Activated CD8-positive, alpha-beta T cell treated with anti-CD3 and anti-CD28 coated beads, Interleukin-2, amount 10 ng/mL, durations not matched to agents 7 days and 5 days (primary cell): ENCODE measurements at regions not wholly inside any gene's neighbourhood (a gene's known extent, or its start where the extent isn't known, plus 50 kb on each side); places are given as distances from the start of the nearest gene placed in this dataset.

Experiments
- ATAC-seq: fragments of 150-1000 bp; cut with Tn5 transposase; one replicate; pipeline ENCODE4 v1.10.0; 2021; ENCODE audit warnings: moderate library complexity
- CTCF ChIA-PET: fragments of 350-600 bp; sonication (Branson Sonifier 250); formaldehyde crosslinking; loops from one replicate; lab custom pipeline; 2021; ENCODE audit warnings: antibody characterized with exemption; lab: Charles Lee
- POLR2A ChIA-PET: fragments of 350-600 bp; sonication (Branson Sonifier 250); formaldehyde crosslinking; loops from one replicate; lab custom pipeline; 2021; ENCODE audit warnings: antibody characterized with exemption; lab: Charles Lee
- DNase-seq: peaks from one replicate; pipeline ENCODE4 v3.0.0-alpha.2; 2020
- H3K27ac Mint-ChIP-seq: one replicate; pipeline ENCODE4 v1.8.0; 2021; ENCODE audit warnings: mild to moderate bottlenecking, mixed read lengths
- H3K27me3 Mint-ChIP-seq: one replicate; pipeline ENCODE4 v1.8.0; 2021; ENCODE audit warnings: low read depth, mixed read lengths
- H3K36me3 Mint-ChIP-seq: one replicate; pipeline ENCODE4 v1.8.0; 2021; ENCODE audit warnings: low read depth, mixed read lengths
- H3K4me1 Mint-ChIP-seq: one replicate; pipeline ENCODE4 v1.8.0; 2021; ENCODE audit warnings: low read depth, mixed read lengths
- H3K4me3 Mint-ChIP-seq: one replicate; pipeline ENCODE4 v1.8.0; 2021; ENCODE audit warnings: mild to moderate bottlenecking, mixed read lengths
- H3K9me3 Mint-ChIP-seq: one replicate; pipeline ENCODE4 v1.8.0; 2022; ENCODE audit warnings: mixed read lengths; ENCODE audit not compliant: insufficient read depth

GRCh38 chr18:24630346-24630880 lies 170.0 kb downstream of the HRH4 start:
- ATAC-seq (no peak), DNase-seq (no peak)
- Mint-ChIP-seq H3K9me3 (no peaks in the 10 kb centered on the region), H3K4me1 (no peaks in the 10 kb centered on the region), H3K4me3 (no peak overlapping the region), H3K27ac (no peak overlapping the region), H3K36me3 (no peaks in the 10 kb centered on the region), H3K27me3 (peaks cover 10% of the 10 kb centered on the region)
- POLR2A ChIA-PET = no interaction called here
- CTCF ChIA-PET = no interaction called here

DNA sequence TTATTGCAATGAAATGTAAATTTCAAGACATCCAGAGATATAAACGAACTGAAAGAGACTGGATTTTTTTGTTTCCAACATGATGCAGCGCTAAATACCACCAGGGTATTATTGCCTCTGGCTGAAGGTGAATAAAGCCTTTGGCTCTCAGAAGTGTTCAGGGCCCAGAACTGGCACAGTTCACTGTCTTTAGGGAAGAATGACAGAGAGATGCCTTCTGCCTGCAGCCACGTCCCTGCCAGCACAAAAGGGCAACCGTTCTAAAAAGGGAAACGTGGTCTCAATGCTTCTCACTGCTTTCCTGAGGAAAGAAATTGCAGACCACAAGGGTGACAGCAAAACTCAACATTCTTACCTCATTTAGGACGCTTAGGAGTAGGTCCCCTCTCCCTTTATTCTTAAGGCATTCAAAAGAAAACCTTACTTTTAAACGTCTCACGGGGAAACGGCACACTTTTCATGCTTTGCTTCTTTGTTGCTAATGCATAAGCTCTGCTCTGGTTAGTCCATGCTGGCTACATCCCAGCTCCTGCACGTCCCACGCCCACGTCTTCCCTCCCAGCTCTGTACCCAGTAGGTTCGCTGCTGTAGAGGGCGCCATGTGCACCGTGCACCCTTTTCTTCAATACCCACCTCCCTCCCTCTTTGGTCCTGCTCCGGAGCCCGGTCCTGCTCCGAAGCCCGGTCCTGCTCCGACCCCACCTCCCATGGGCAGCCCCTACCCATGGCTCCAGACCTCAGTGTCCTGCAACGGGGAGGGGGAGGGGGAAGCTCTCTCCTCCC lies 171.0 kb downstream of the HRH4 start:
- Mint-ChIP-seq H3K4me3 (no peak overlapping the region), H3K4me1 (no peaks in the 10 kb centered on the region), H3K36me3 (no peaks in the 10 kb centered on the region), H3K9me3 (no peaks in the 10 kb centered on the region), H3K27ac (no peak overlapping the region), H3K27me3 (peaks cover 10% of the 10 kb centered on the region)
- no peak for DNase-seq
- CTCF ChIA-PET = no interaction called here
- POLR2A ChIA-PET = no interaction called here
- ATAC-seq = no peak

DNA sequence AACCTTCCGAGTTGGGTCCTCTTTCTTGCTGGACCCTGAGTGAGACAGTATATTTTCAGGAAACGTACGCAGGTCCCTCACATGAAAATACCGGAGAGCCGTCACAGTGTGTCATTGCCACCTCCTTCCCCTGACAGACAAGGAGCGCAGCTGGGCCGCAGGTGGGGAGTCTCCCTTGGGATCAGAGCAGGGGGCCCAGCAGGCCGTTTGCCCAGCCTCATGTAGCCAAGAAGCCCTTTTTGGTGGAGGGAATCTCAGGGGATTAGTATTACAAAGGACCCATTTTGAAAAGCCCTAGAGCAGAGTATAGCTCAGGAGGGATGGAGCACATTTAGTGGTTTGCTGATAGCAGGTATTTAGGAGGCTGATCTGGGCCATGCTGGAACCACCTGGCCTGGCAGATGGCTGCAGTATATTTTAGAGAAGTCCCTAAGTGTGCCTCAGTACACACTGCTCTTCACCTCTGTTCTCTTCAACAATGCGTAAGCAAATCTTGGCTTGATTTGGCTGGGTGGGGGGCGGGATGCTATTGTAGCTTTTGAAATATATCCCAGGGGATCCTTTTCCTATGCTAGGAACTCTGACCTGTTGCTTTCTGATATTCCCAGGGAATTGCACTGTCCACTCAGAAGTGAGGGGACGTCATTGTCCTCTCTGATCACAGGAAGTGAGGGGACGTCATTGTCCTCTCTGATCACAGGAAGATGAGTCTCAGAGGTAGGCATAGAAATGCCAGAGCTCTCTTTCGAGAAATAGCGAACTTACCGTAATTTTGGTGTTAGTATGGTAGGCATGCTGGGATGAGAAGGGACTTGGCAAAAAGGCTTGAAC lies 171.9 kb downstream of the HRH4 start:
- Mint-ChIP-seq H3K4me1 (no peaks in the 10 kb centered on the region), H3K27ac (no peak overlapping the region), H3K36me3 (no peaks in the 10 kb centered on the region), H3K27me3 (peaks cover 12% of the 10 kb centered on the region), H3K9me3 (no peaks in the 10 kb centered on the region), H3K4me3 (no peak overlapping the region)
- no peak for ATAC-seq
- CTCF ChIA-PET = no interaction called here
- DNase-seq = no peak
- POLR2A ChIA-PET = no interaction called here

DNA sequence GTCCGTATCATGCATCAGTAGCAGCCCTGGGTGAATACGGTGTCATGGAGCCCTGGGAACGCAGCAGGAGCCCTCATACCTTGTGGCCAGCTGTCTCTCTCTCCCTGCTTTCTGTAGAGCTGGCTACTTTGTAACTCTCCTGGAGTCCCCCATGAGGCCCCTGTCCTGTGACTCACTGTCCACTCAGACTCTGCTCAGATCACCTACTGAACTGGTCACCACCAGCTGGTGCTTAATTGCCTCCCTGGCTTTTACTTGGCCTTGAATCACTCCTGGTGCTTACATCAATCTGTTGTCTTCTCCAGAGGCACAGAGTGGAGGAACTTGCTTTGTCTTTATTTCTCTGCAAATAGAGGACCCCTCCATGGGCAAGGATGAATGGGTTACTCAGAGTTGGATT lies 172.7 kb downstream of the HRH4 start:
- ChIA-PET POLR2A (no interaction called here), CTCF (no interaction called here)
- no peaks in the 10 kb centered on the region for H3K36me3 Mint-ChIP-seq
- DNase-seq (no peak), ATAC-seq (no peak)
- H3K4me1 Mint-ChIP-seq = no peaks in the 10 kb centered on the region
- H3K4me3 Mint-ChIP-seq = no peak overlapping the region
- H3K27me3 Mint-ChIP-seq = peaks cover 12% of the 10 kb centered on the region
- H3K9me3 Mint-ChIP-seq = no peaks in the 10 kb centered on the region
- no peak overlapping the region for H3K27ac Mint-ChIP-seq

DNA sequence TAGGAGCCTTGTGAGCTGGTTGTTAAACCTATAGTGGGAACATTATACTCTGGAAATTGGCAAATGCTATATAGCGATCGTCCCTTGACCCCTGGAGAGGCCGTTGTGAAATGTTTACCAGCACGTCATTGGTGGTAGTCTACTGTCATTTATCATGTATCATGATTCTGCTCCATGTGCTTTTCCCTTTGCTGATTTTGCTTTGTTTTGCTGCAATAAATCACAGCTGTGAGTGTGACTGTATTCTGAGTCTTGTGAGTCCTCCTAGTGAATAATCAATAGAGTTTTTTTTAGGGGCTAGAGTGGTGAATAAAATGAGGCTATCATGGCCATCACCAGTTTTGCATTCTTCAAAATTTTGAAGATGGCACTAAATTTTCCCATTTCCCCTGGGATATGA lies 189.1 kb downstream of the HRH4 start:
- no peak overlapping the region for H3K27ac Mint-ChIP-seq
- CTCF ChIA-PET = no interaction called here
- DNase-seq = no peak
- H3K4me1 Mint-ChIP-seq = no peaks in the 10 kb centered on the region
- H3K36me3 Mint-ChIP-seq = no peaks in the 10 kb centered on the region
- H3K4me3 Mint-ChIP-seq = no peak overlapping the region
- POLR2A ChIA-PET = no interaction called here
- H3K27me3 Mint-ChIP-seq = no peaks in the 10 kb centered on the region
- no peaks in the 10 kb centered on the region for H3K9me3 Mint-ChIP-seq
- no peak for ATAC-seq

- H3K27me3 Mint-ChIP-seq = no peaks in the 10 kb centered on the region
- ChIA-PET CTCF (no interaction called here), POLR2A (no interaction called here)
- ATAC-seq (no peak), DNase-seq (no peak)
- no peaks in the 10 kb centered on the region for H3K9me3 Mint-ChIP-seq
- H3K36me3 Mint-ChIP-seq = no peaks in the 10 kb centered on the region
- no peak overlapping the region for H3K4me3 Mint-ChIP-seq
- no peak overlapping the region for H3K27ac Mint-ChIP-seq
- H3K4me1 Mint-ChIP-seq = no peaks in the 10 kb centered on the region
Measured at GRCh38 chr18:24651434-24651833, 191.0 kb downstream of the HRH4 start.

DNA sequence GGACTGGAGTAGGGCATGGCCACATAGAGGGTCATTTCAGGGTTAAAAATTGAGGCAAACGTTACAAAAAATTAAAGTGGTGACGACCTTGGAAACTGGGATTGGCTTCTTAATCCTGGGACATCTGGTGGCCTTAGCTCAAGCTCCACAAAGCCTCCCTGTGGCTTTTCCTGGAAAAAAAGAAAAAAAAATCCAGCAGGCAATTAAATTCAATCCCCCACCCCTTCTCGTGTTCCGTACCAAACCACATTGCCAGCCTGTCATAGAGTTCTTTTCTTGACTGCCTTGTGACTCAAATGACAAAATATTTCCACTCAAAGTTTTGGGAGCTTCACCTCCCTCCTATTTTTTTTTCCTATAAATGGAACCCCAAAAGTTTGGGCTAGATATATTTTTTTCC lies 195.6 kb downstream of the HRH4 start:
- Mint-ChIP-seq H3K9me3 (no peaks in the 10 kb centered on the region), H3K27ac (no peak overlapping the region), H3K27me3 (no peaks in the 10 kb centered on the region), H3K4me1 (peaks cover 13% of the 10 kb centered on the region), H3K4me3 (no peak overlapping the region), H3K36me3 (no peaks in the 10 kb centered on the region)
- DNase-seq = no peak
- POLR2A ChIA-PET = no interaction called here
- ATAC-seq = no peak
- CTCF ChIA-PET = no interaction called here

DNA sequence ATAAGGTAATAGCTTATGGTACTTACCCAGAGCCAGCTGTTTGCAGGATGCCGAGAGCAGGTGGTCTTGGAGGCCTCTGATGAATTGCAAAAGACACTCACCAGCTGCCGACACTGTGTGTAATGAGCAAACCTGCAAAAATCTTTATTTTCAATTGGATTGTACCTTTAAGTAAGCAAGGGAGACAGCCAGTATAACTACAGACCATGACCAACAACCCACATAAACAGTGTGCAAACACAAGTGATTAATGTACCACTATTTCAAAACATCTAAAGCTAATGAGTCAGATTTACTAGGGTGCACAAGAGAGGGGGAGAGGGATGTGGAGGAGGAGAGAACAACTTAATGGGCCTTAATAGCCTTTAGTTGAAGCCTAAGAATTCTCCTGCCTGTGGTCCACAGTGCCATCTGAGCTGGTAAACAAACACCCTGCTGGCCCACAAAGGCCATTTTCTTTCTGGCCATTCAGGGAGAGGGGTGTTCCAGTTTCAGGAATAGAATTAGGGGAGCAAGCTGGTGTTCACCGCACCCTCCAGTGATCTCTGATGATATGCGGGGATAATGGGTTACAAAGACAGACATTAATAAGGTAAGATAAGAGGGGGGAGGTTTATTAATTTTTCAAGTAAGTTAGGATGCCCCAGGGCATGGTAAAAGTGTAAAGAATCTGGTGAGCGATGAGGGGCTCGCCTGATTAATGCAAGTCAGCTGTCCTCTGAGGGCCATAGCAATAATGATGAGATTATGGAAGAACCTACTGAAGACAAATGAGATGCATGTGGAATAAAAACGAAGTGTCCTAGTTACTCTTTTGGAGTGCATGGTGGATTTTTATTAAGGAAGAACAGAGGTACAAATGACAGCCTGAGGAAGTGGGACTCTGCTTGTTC lies 196.4 kb downstream of the HRH4 start:
- H3K27me3 Mint-ChIP-seq = no peaks in the 10 kb centered on the region
- H3K36me3 Mint-ChIP-seq = no peaks in the 10 kb centered on the region
- DNase-seq = no peak
- ChIA-PET CTCF (no interaction called here), POLR2A (no interaction called here)
- peaks cover 15% of the 10 kb centered on the region for H3K4me1 Mint-ChIP-seq
- H3K4me3 Mint-ChIP-seq = no peak overlapping the region
- H3K9me3 Mint-ChIP-seq = no peaks in the 10 kb centered on the region
- no peak for ATAC-seq
- H3K27ac Mint-ChIP-seq = no peak overlapping the region

GRCh38 chr18:24657444-24657842 lies 197.0 kb downstream of the HRH4 start:
- DNase-seq = no peak
- Mint-ChIP-seq H3K4me1 (peaks cover 15% of the 10 kb centered on the region), H3K4me3 (no peak overlapping the region), H3K36me3 (no peaks in the 10 kb centered on the region), H3K9me3 (no peaks in the 10 kb centered on the region), H3K27me3 (peaks cover 2% of the 10 kb centered on the region), H3K27ac (no peak overlapping the region)
- POLR2A ChIA-PET = no interaction called here
- CTCF ChIA-PET = no interaction called here
- ATAC-seq = no peak

GRCh38 chr18:24658302-24658701 lies 197.9 kb downstream of the HRH4 start:
- Mint-ChIP-seq H3K4me3 (no peak overlapping the region), H3K36me3 (peaks cover 2% of the 10 kb centered on the region), H3K27ac (no peak overlapping the region), H3K4me1 (peaks cover 15% of the 10 kb centered on the region), H3K9me3 (no peaks in the 10 kb centered on the region), H3K27me3 (peaks cover 2% of the 10 kb centered on the region)
- CTCF ChIA-PET = no interaction called here
- no peak for ATAC-seq
- no peak for DNase-seq
- POLR2A ChIA-PET = no interaction called here

GRCh38 chr18:24659827-24660720 lies 199.6 kb downstream of the HRH4 start:
- CTCF ChIA-PET = interaction anchor here (1.0 to 1.1 kb wide), 2 partner anchors 171 to 300 kb away, joined by 3 to 4 read pairs; no protein-coding TSS in a partner anchor
- Mint-ChIP-seq H3K27me3 (peaks cover 7% of the 10 kb centered on the region), H3K4me3 (peak overlapping the region; percentile 84), H3K9me3 (no peaks in the 10 kb centered on the region), H3K4me1 (peaks cover 15% of the 10 kb centered on the region), H3K36me3 (peaks cover 2% of the 10 kb centered on the region), H3K27ac (peak overlapping the region; percentile 88)
- POLR2A ChIA-PET = no interaction called here
- DNase-seq = peak; percentile 70
- peak; percentile 93 for ATAC-seq
